PFSK-1 (cell line): ENCODE measurements at regions not wholly inside any gene's neighbourhood (a gene's known extent, or its start where the extent isn't known, plus 50 kb on each side); places are given as distances from the start of the nearest gene placed in this dataset.
A peak's percentile ranks its signal among the peaks of the same experiment; 100 is the strongest.

Experiments
- FOXP2 ChIP-seq: optimal IDR thresholded peaks from 2 replicates; pipeline ENCODE3; 2011; ENCODE audit warnings: borderline replicate concordance, control low read depth, inconsistent platforms; ENCODE audit not compliant: insufficient read depth; ENCODE audit errors: extremely low read length, extremely low read depth
- POLR2AphosphoS5 ChIP-seq: IDR thresholded peaks from 2 replicates; pipeline ENCODE4 v1.6.1; 2012; ENCODE audit warnings: low read depth, mild to moderate bottlenecking, control low read depth, low read length, moderate library complexity
- SIN3A ChIP-seq: IDR thresholded peaks from 2 replicates; pipeline ENCODE4 v1.6.1; 2012; ENCODE audit warnings: mild to moderate bottlenecking, low read length, moderate library complexity, borderline replicate concordance; ENCODE audit not compliant: insufficient read depth
- TAF1 ChIP-seq: IDR thresholded peaks from 2 replicates; pipeline ENCODE4 v1.6.1; 2012; ENCODE audit warnings: low read length, control low read depth, borderline replicate concordance; ENCODE audit not compliant: insufficient read depth
- TF ChIP-seq, protein P1 (sequence below), 2 experiments: IDR thresholded peaks; 2 replicates each; pipeline versions ENCODE4 v1.6.1 to v1.8.0; 2011 to 2012; ENCODE audit warnings: low read depth in 2 of 2, low read length in 2 of 2, control low read depth in 1 of 2, inconsistent platforms in 1 of 2, mild to moderate bottlenecking in 1 of 2, moderate library complexity in 1 of 2; ENCODE audit not compliant: insufficient read depth in 1 of 2

DNA sequence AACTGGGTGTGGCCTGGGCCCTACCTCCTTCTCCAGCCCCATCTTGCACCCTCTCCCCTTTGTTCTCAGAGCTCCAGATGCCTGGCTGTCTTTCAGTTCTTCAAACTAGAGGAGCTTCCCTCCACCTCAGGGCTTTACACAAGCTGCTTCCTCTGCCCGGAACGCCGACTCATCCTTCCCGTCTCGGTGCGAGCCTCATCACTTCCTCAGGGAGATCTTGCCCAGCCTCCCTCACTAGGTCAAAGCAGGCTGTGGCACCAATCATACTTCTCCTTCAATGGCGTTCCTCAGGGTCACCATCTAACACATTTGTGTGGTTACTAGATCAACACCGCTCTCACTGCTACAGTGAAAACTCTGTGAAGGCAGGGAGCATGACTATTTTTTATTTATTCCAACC, 56.2 kb upstream of the ZSWIM6 start:
- TF ChIP-seq SIN3A: no peak
- peak; percentile 68; the same call in 1 of the 2 replicates for TF ChIP-seq TAF1
- TF ChIP-seq POLR2AphosphoS5: peak; percentile 44; the same call in 1 of the 2 replicates
- peak; percentile 66 for TF ChIP-seq FOXP2
- TF ChIP-seq, protein P1, sequence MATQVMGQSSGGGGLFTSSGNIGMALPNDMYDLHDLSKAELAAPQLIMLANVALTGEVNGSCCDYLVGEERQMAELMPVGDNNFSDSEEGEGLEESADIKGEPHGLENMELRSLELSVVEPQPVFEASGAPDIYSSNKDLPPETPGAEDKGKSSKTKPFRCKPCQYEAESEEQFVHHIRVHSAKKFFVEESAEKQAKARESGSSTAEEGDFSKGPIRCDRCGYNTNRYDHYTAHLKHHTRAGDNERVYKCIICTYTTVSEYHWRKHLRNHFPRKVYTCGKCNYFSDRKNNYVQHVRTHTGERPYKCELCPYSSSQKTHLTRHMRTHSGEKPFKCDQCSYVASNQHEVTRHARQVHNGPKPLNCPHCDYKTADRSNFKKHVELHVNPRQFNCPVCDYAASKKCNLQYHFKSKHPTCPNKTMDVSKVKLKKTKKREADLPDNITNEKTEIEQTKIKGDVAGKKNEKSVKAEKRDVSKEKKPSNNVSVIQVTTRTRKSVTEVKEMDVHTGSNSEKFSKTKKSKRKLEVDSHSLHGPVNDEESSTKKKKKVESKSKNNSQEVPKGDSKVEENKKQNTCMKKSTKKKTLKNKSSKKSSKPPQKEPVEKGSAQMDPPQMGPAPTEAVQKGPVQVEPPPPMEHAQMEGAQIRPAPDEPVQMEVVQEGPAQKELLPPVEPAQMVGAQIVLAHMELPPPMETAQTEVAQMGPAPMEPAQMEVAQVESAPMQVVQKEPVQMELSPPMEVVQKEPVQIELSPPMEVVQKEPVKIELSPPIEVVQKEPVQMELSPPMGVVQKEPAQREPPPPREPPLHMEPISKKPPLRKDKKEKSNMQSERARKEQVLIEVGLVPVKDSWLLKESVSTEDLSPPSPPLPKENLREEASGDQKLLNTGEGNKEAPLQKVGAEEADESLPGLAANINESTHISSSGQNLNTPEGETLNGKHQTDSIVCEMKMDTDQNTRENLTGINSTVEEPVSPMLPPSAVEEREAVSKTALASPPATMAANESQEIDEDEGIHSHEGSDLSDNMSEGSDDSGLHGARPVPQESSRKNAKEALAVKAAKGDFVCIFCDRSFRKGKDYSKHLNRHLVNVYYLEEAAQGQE (IDR thresholded peaks at IDR 0.05; ENCODE audit: insufficient read depth in 1 of 2, low read depth in 2 of 2, low read length in 2 of 2): no peak

DNA sequence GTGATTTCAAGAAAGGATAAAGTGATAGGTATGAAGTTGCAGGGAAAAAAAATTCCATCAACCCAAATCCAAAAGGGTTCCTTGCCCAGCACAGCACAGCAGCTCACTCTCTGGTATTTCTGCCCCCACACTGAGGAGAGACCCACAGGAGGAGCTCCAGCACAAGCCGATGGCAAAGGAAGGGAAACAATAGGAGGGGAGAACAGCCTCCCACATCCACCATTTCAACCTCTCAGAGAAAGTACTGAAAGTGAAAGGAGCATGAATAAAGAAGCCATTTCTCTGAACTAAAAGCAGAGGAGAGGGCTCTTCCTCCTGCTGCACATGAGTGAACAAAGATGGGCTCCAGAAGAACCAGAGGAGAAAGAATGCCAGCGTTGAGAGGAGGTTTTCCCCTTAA, 54.9 kb upstream of the ZSWIM6 start:
- TF ChIP-seq POLR2AphosphoS5: peak; percentile 54; the same call in 1 of the 2 replicates
- no peak for TF ChIP-seq FOXP2

DNA sequence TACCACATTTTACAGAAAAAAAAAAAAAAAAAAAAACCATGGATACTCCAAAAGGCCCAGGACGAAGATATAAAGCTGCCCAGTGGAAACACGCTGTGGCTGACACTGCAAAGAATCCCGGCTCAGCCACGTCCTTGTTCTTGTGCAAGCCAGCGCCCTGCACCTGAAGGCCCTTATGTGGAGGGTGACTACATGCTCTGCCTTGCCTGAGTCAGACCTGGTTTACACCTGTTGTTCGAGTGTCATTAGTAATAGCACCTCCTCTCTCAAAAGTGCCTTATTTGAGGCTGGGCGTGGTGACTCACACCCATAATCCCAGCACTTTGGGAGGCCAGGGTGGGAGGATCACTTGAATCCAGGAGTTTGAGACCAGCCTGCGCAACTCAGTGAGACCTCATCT, 54.3 kb upstream of the ZSWIM6 start:
- TF ChIP-seq, protein P1 (IDR thresholded peaks at IDR 0.05; ENCODE audit: insufficient read depth in 1 of 2, low read depth in 2 of 2, low read length in 2 of 2): no peak
- TF ChIP-seq SIN3A (no peak), FOXP2 (no peak), TAF1 (no peak), POLR2AphosphoS5 (no peak)

DNA sequence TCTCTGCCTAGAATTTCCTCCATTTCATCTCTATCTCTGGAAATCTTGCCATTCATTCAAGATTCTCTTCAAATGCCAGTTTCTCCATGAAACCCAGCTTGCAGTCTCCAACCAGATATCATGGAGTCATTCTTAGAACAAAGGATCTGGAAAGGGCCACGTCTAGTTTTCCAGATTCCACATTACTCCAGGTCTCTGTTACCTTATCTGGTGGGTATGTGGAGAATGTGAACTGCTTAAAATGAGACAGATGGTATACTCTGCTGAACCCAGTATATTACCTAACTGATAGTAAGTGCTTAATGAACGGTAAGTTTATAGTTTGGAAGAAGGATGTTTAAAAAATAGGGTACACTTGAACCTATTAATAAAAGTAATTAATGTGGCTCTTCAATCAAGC, 52.3 kb upstream of the ZSWIM6 start:
- TF ChIP-seq POLR2AphosphoS5 (no peak), SIN3A (no peak), TAF1 (no peak), FOXP2 (no peak)
- TF ChIP-seq, protein P1 (IDR thresholded peaks at IDR 0.05; ENCODE audit: insufficient read depth in 1 of 2, low read depth in 2 of 2, low read length in 2 of 2): no peak

DNA sequence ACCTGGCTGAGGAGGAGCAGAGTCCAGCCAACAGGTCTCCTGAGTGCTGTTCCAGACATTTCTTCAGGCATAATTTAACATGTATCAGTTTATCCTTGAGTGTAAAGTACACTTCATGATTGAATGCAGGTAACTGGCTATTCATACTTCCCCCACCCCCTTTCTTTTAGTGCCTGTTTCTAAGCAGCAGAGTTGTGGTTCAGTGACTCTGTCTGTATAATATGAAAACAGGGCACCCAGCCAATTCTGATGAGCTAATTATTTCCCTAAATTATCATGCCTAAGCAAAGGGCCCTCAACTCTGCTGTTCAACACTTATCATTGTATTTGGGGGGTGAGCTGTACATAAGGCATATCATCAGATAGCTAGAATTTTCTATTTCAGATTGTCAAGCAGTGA, 51.9 kb upstream of the ZSWIM6 start:
- TF ChIP-seq SIN3A (no peak), POLR2AphosphoS5 (no peak), TAF1 (no peak), FOXP2 (no peak)
- TF ChIP-seq, protein P1 (IDR thresholded peaks at IDR 0.05; ENCODE audit: insufficient read depth in 1 of 2, low read depth in 2 of 2, low read length in 2 of 2): no peak
